NCI-H82 treated with DMSO at 0.1 percent for 48 hours (cell line): ENCODE measurements at regions not wholly inside any gene's neighbourhood (a gene's known extent, or its start where the extent isn't known, plus 50 kb on each side); places are given as distances from the start of the nearest gene placed in this dataset.

ENCODE experiments used
- DNase-seq: peaks from one replicate; lab custom pipeline; 2025; ENCODE audit not compliant: unreplicated experiment; lab: John Stamatoyannopoulos, UW

DNA sequence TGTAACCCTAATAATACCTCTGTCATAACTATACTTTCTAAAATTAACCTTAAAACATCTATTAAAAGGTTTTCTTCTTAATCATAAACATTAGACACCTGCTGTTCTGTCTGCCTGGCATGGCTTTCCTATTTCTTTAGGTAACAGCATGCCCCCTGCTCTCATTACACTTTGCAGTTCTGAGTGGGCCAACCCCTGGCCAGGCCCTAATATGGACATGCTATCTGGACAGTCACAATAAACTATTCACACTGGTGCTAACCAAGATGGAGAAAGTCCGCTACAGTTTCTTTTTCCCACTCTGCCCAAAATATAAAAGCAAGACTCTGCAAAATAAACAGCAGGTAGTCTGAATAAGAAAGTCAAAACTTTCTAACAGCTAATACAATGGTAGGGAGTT, 84.0 kb downstream of the ELAPOR2 start:
- DNase-seq = no peak

DNA sequence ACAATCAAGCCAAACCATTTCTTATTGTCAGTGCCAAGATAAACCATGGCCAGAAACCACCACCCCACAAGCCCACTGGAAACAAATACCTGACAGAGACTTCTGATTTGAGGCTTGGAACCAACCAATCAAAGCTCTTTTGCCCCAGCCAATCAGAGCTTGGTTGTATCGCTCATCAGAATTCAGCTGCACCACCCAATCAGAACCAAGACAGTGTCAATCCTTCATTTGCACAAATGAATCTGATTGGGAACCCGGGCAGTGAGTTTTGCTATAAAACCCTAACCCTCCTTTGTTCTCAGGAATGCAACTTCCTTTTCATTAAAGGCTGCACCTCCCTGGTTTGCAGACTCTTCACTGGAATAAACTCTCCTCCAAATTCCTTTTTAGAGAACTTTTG, 87.4 kb downstream of the ELAPOR2 start:
- no peak for DNase-seq

DNA sequence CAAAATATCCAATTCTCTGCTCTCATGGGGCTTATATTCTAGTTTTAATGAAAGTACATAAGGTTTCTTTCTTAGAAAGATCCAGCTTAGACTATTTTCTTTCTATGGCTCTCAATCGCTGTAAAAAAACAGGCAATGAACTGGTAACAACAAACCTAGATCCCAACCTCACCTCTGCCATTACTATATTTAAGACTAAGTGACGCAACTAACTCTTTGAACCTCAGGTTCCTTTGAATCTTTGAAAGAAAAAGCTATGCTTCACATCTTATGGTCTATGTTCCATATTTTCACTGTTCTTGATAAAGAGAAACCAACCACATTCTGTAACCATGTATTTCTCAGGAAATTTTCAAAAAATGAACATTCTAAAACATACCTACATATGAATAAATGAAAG, 88.5 kb downstream of the ELAPOR2 start:
- no peak for DNase-seq

DNA sequence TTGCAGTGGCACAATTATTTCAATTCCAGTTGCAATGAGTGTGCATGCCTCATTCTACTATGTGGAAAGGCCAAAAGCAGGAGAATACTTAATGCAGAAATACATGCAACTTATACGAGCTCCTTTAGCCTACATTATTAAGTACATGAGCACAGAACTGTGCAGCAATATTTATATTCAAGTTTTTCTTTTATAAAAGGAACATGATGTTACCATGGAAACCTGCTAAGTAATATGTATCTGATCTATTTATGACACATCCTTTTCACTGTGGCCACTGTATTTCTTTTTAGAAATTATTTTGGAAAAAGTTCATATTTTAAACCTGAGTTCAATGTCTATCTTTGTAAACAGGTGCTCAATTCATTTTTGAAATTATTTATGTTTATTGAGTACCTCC, 88.9 kb downstream of the ELAPOR2 start:
- no peak for DNase-seq

DNA sequence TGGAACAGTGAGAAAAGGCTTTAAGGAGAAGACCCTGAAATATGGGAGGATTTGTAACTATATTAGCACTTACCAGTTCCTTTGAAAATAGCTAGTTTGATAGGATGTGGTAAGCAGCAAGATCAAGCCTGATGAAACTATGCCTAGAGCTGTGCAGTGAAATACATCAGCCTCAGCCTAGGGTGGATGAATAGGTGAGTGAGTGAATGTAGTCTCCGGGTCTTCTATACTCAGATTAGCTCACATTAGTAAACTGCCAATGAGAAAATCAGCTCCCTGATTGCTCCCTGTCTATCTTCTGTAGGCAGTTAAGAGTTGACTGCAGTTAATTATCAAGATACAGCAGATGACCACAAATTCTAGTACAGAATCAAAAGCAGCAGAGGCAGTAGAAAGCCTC, 89.6 kb downstream of the ELAPOR2 start:
- no peak for DNase-seq

DNA sequence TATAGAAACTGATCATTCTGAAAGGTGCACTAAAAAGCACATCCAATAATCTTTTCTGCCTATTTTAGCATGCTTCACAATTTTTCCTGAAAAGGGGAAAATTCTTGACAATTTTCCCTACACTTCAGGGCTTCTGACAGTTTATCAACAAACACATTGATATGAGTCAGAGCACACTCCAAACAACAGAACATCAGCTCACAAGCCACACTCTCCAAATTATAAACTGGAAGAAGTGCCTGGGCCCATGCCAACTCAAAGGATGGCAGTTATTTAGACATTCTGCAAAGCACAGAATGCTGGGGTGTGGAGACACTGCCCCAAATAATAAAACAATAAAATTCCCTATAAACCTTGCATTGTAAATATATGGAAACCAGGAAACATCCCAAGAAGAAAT, 90.8 kb downstream of the ELAPOR2 start:
- no peak for DNase-seq

DNA sequence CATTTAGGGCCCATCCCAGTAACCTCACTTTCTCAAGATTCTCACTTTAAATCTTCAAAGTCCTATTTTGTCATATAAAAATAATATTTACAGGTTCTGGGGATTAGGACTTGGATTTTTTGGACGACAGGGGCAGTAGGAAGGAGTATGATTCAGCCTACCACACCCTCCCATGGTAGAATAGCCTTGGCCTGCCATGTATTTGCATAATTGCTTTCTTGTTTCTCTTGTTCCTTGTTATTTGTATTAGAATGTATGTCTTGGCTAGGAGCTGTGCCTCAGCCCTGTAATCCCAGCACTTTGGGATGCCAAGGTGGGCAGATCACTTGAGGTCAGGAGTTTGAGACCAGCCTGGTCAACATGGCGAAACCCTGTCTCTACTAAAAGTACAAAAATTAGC, 92.5 kb downstream of the ELAPOR2 start:
- DNase-seq = no peak

DNA sequence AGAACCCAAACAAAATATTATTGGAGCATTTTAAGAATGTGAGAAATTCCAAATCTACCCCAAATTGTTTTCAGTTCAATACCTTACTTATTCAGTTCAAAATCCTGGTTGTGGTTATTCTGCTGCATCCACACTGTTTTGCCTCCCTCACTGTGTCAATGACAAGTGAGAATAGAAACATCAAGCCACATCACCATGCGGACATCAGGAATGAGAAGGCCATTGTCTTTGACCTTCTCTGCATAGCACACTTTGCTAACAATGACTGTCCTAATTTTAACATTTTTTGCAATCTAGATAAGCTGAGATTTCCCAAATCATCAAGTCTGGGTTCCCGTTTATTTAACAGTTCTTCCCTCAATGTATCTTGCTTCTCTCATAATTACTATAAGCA, 93.7 kb downstream of the ELAPOR2 start:
- no peak for DNase-seq

DNA sequence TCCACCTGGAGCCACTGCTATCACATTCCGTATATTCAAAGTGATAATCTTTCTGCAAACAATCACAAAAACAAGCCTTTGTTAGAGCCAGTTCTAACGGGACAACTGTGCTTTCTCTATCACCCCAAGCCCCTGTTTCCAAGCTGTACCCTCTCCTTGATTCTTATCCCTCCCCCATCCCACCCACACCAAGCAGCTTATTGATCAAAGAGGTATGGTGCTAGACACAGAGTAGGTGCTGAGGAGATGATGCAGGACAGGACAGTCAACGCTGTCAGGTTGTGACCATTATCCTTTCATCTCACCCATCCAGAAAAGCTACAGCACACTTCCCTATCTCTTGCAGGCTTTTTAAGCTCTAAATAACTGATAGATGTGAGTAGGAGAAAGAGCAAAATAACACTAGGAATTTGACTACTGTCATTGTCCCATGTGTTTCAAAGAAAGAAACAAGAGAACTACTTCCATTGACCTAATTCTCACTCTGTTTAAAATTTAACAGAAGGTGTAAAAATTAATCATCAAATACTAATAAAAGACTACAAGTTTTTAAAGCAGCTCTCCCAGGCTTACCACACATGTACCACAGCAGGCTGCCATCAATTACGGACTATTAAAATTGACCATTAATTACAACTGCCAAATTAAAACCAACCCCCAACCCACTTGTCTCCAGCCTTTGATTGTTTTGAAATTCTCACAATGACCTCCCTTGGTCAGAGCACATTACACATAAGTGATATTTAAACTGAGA, 94.3 kb downstream of the ELAPOR2 start:
- no peak for DNase-seq

DNA sequence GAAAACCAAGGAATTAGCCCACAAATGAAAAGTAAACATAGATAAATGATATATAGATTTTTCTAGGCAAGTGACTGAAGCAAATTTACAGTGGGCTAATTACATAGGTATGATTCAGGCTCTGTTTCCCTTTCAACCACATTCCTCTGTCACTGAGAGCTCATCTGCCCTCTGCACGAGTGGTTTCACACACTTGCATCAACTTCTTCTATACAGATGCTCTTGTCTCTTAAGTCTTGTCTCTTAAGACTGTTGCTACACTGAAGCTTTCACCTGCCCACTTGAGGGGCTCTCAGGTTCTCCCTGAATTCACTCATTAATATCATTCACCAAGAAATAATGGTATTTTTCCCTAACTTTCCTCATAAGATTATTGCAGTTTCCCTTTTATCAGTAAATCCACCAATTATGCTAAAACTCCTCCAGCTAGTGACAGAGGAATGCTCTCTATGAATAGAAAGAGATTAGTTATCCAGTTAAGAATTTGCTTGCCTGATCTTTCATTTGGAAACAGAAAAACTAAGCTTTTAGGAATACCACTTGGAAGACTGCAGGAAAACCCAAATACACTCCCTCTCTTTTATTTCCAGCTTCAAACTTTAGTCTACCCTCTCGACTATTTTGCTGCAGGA, 95.7 kb downstream of the ELAPOR2 start:
- DNase-seq = no peak

DNA sequence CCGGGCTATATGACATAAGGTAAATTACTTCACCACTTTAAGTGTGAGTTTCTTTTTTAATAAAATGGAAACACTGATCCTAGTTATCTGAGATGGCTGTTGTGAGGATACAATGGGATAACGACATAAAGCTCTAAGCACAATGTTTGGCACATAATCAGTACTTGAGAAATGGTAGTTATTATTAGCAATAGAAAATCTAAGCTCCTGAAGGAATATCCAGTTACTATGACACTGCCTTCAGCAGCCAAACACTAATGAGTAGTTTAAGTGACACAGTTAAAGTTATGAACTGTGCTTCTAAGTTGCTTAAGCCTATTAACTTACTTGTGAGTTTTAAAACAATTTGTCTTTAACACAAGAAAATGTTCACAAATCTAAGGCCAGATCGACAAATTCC, 96.8 kb downstream of the ELAPOR2 start:
- DNase-seq = no peak

DNA sequence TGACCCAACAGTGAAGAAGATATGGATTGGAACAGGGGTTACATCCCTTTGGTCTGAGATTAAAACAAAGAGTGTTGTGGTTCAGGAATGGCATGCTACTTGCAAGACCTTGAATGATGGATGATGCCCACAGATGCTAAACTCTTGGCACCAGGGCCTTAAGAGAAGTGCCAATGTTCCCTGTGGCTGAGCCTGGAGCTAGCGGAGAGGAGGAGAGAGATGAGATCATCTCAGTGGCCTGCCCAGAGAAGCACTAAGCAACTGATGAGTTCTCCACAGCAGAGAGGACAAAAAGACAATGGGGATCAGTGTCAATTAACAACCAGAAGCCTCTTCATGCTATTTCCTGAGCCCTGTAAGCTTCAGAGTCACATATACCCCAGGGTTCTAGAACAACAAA, 97.8 kb downstream of the ELAPOR2 start:
- no peak for DNase-seq

DNA sequence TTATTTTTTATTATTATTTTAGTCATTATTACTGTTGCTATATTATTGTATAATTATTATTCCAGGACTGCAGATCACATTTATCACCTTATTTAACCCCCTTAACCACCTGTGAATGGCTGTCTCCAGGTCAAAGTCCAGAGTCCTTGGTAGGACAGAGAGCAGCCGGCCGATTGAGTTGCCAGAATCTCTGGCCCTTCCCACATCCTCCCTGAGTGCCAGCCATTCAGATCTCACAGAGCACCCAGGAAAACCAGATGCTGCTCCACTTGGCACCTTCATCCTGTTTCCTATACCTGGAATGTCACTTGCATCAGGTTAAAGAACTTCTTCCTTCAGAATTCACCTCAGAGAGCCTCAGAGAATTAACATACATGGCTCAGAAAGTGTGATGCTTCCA, 101.1 kb downstream of the ELAPOR2 start:
- no peak for DNase-seq

DNA sequence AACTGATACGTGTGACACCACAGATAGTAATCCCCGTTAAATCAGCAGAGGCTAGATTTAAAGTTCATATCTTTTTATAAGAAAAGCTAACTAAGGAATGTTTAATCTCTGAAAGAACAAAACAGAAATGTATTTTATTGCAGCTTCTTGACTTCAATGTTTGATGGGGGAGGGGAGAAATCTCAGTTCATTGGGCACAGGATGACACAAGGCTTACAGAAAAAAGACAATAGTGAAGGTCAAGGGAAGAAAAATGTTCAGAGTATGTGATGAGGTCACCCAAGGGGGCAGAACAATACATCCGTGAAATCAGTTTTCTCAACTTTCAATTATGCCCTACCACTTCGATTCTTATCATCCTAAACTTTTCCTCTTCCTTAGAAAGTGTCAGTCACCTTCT, 102.9 kb downstream of the ELAPOR2 start:
- no peak for DNase-seq

DNA sequence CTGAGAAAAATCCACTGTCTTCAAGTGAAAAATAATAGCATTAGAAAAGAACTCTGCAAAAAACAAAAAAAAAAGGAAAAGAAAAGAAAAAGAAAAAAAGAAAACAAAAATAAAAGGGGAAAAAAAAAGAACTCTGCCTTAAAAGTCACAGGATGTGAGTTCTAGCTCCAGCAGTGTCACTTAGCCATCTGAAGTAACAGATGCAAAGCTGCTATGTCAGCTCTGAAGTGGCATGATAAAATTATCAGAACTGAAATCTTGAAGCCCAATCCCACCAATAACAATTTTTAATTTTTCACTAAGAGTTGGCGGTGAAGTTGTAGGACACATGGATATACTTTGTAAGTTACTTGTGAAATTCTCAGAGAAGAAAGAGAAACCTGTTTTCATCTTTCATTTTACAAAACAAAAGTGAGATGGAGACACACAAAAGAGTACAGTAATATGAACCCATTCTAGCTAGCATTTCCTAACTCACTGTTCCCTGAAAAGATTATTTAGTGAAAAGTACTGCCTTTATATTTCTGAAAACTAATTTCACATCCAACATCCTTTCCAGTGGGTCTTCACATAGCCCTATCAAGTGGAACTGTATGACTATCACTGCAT, 103.5 kb downstream of the ELAPOR2 start:
- DNase-seq = no peak

DNA sequence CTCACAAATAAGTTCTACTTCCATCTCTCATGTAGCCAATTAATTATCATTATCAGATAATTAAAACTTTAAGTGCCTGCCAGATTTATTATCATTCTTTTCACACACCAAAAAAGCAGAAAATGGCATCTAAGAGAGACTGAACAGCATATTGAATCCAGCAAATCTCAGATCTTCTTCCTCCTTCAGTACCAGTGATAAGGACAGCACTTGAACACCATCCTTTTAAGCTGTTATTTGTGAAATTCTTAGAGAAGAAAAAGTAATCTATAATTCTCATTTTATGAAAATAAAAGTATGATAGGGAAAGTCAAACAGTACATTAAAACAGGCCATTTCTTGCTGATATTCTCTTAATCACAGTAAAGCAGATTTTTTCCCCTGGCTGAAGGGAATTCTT, 104.5 kb downstream of the ELAPOR2 start:
- no peak for DNase-seq

DNA sequence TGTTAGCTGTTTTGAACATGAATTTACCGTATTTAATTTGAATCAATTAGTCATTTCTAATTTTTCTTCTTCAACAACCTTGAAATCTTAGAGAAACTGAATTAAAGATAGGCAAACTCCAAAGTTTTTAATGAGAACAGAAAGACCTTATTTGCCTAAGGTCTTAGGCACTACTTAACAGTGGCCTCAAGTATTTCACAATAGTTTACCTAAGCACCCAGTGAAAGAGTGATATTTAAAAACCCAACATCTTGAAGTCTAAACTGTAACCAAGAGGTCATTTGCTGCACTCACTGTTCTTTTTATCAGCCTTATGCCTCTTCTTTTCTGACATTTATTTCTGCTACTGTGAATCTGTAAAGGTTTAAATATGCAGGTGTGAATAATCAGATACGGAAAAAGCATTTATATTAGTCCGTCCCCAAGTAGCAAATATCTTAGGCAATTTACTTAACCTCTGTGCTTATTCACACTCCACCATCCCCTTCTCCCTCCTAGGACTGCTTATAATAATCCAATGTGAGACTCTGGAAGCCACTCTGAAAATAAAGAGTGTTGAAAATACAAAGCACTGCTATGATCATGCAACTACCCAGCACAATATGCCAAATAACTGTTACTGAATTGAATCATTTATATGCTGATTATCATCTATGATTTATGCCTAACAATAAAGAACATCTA, 105.7 kb downstream of the ELAPOR2 start:
- no peak for DNase-seq

DNA sequence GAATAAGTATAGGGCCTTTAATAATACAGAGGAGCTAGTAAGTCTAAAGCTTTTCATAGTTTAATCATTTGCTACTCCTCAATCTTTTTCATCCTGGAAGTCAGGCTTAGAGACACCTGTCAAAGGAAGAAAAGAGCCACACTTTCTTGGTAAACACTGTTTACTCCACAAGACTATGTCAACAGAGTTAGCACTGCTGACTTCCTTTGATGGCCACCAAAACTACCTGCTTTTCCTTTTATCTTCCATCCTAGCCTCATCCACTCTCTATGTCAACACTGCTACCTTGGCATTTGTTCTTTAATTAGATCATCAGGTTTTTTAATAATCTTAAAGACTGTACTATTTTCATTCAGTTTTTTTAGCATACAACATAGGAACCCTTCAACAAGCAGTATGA, 106.2 kb downstream of the ELAPOR2 start:
- no peak for DNase-seq

DNA sequence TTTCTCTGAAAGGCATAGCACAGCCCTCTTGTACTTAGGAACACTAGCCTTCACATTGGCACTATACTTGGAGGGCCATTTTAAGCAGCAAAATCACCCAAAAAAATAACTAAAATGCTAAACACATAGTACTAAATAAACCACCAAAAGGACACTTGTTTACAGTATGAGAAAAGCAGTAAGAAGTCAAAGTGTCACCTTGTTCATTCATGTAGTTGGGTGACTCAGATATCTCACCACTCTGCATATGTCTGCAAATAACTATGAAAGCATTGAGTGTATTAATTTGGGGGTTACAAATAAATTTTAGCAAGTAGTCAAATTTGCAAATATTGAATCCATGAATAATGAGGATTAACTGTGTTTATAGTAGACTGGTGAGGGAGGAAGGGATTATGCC, 107.6 kb downstream of the ELAPOR2 start:
- no peak for DNase-seq

DNA sequence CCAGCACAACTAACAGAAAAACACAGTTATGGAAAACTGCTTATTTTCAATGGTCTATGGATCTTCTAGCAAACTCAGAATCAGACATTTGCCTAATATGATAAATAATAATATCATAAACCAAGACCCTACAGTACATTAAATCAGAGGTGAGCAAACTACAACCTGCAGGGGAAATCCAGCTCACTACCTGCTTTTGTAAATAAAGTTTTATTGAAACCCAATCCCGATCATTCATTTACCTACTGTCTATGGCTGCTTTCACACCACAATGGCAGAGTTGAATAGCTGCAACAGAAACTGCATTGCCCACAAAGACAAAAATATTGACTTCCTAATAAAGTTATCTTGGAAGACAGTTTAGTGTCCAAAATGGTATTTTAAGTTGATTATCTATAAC, 108.5 kb downstream of the ELAPOR2 start:
- DNase-seq = no peak

DNA sequence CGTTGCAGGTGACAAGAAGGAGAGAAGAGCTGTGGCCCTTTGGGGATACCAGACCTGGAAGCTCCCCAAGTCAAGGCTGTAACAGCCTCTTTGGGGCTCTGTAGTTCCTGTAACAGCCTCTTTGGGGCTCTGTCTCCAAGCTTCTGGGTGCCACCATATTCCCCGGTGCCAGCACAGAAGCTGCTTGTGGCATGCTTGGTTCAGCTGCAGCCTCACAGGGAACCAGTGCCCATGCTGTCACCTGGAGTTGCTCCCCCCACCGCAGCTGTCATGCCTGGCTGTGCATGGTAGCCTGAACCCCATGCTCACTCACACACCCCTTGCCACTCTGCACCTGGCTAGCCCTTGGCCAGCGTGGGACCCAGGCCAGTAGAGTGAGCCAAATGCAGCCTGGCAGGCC, 109.1 kb downstream of the ELAPOR2 start:
- no peak for DNase-seq

DNA sequence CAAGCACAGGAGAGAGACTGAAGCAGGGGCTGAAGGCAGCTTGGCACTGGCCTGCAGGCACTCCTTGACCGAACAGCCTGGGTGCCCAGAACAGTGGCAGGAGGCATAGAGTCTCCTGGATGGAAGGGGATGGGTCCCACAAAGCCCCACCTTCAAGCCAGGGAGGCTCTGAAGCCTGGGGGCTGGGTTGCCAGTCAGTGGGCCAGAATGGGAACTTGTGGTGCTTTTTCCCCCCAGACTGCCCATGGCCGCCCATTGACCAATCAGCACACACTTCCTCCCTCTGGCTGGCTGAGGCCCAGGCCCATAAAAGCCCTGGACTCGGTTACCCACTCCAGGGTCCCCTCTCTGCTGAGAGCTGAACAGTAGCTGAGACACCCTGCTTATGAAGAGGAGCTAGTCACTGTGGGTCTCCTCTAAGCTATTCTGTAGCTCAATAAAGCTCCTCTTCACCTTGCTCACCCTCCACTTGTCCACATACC, 109.6 kb downstream of the ELAPOR2 start:
- no peak for DNase-seq
